ENCODE measurements at regions not wholly inside any gene's neighbourhood (a gene's known extent, or its start where the extent isn't known, plus 50 kb on each side); places are given as distances from the start of the nearest gene placed in this dataset.

GRCh38 chr2:14143435-14143834 is 489.1 kb upstream of the LRATD1 start:
- no peak for TF ChIP-seq CTCF (IDR thresholded peaks at IDR 0.05)
- TF ChIP-seq POLR2AphosphoS5 (IDR thresholded peaks at IDR 0.05) = no peak
- no peak for TF ChIP-seq POLR2A (IDR thresholded peaks at IDR 0.05; ENCODE audit: low read depth)
- no peak for TF ChIP-seq EP300 (IDR thresholded peaks at IDR 0.05)
